Stimulated activated CD4-positive, alpha-beta T cell treated with anti-CD3 and anti-CD28 coated beads, Interleukin-4, amount 100 ng/mL, for 48 hours (primary cell): ENCODE measurements at regions not wholly inside any gene's neighbourhood (a gene's known extent, or its start where the extent isn't known, plus 50 kb on each side); places are given as distances from the start of the nearest gene placed in this dataset.

Experiments
- DNase-seq, 2 donors: peaks; one replicate each; pipeline ENCODE4 v3.0.0-alpha.2; 2020; ENCODE audit warnings: low read depth in 2 of 2

GRCh38 chr1:2887941-2888855 is 86.7 kb upstream of the TTC34 start:
- no peak for DNase-seq

- DNase-seq = no peak
Observed at GRCh38 chr1:2890221-2890850, 88.8 kb upstream of the TTC34 start.

- no peak for DNase-seq
Observed at GRCh38 chr1:2891923-2892448, 90.5 kb upstream of the TTC34 start.

- DNase-seq = no peak
Observed at GRCh38 chr1:2893473-2894120, 92.1 kb upstream of the TTC34 start.

- no peak for DNase-seq
Observed at GRCh38 chr1:2894381-2895041, 93.0 kb upstream of the TTC34 start.

- no peak for DNase-seq
Observed at GRCh38 chr1:2896824-2897223, 95.3 kb upstream of the TTC34 start.

GRCh38 chr1:2903226-2903625 is 101.7 kb upstream of the TTC34 start:
- no peak for DNase-seq

GRCh38 chr1:2904191-2904590 is 102.7 kb upstream of the TTC34 start:
- DNase-seq = no peak

- DNase-seq = no peak
Observed at GRCh38 chr1:2905356-2905755, 103.9 kb upstream of the TTC34 start.

- DNase-seq = no peak
Observed at GRCh38 chr1:2906085-2906484, 104.6 kb upstream of the TTC34 start.

- DNase-seq = no peak
Observed at GRCh38 chr1:2906620-2907019, 105.1 kb upstream of the TTC34 start.

GRCh38 chr1:2907051-2907450 is 105.6 kb upstream of the TTC34 start:
- no peak for DNase-seq

GRCh38 chr1:2908081-2908480 is 106.6 kb upstream of the TTC34 start:
- no peak for DNase-seq

- no peak for DNase-seq
Observed at GRCh38 chr1:2908561-2908960, 107.1 kb upstream of the TTC34 start.

- no peak for DNase-seq
Observed at GRCh38 chr1:2909797-2910196, 108.3 kb upstream of the TTC34 start.

- DNase-seq = no peak
Observed at GRCh38 chr1:2910211-2910610, 108.7 kb upstream of the TTC34 start.

GRCh38 chr1:2911421-2912178 is 109.7 kb upstream of the ACTRT2 start:
- no peak for DNase-seq

GRCh38 chr1:2912424-2913061 is 108.7 kb upstream of the ACTRT2 start:
- no peak for DNase-seq

- no peak for DNase-seq
Observed at GRCh38 chr1:2913091-2913490, 108.2 kb upstream of the ACTRT2 start.

GRCh38 chr1:2914702-2915101 is 106.6 kb upstream of the ACTRT2 start:
- DNase-seq = no peak

GRCh38 chr1:2916153-2916552 is 105.1 kb upstream of the ACTRT2 start:
- no peak for DNase-seq
